H9 (cell line): ENCODE measurements at regions not wholly inside any gene's neighbourhood (a gene's known extent, or its start where the extent isn't known, plus 50 kb on each side); places are given as distances from the start of the nearest gene placed in this dataset.

Experiments
- DNase-seq: peaks from one replicate; pipeline ENCODE4 v3.0.0-alpha.2; 2017
- H2AFZ ChIP-seq: one replicate; pipeline ENCODE4 v1.6.1; 2013; ENCODE audit warnings: mild to moderate bottlenecking, low read length, control low read depth, moderate library complexity
- H2AK5ac ChIP-seq: 2 replicates; pipeline ENCODE4 v1.6.1; 2013; ENCODE audit warnings: low read length, control low read depth, mixed read lengths; ENCODE audit not compliant: insufficient read length
- H2BK120ac ChIP-seq: one replicate; pipeline ENCODE4 v1.6.1; 2013; ENCODE audit warnings: low read depth, mild to moderate bottlenecking, low read length, control low read depth, inconsistent platforms; ENCODE audit not compliant: poor library complexity, severe bottlenecking
- H2BK12ac ChIP-seq: 2 replicates; pipeline ENCODE4 v1.6.1; 2013; ENCODE audit warnings: low read length, control low read depth, mixed read lengths, low read depth; ENCODE audit not compliant: insufficient read length
- H2BK15ac ChIP-seq: 2 replicates; pipeline ENCODE4 v1.6.1; 2013; ENCODE audit warnings: low read depth, low read length, control low read depth
- H2BK20ac ChIP-seq: one replicate; pipeline ENCODE4 v1.6.1; 2013; ENCODE audit warnings: low read depth, mild to moderate bottlenecking, low read length, control low read depth, inconsistent platforms; ENCODE audit not compliant: poor library complexity, severe bottlenecking
- H2BK5ac ChIP-seq: 2 replicates; pipeline ENCODE4 v1.6.1; 2013; ENCODE audit warnings: low read length, control low read depth, mixed read lengths; ENCODE audit not compliant: insufficient read length
- H3K14ac ChIP-seq: 2 replicates; pipeline ENCODE4 v1.6.1; 2013; ENCODE audit warnings: low read length, control low read depth; ENCODE audit not compliant: insufficient read depth
- H3K18ac ChIP-seq: 2 replicates; pipeline ENCODE4 v1.6.1; 2013; ENCODE audit warnings: low read depth, mild to moderate bottlenecking, mixed read lengths, low read length, control low read depth; ENCODE audit not compliant: insufficient read length
- H3K23ac ChIP-seq: 2 replicates; pipeline ENCODE4 v1.6.1; 2013; ENCODE audit warnings: low read length, control low read depth, mixed read lengths, low read depth; ENCODE audit not compliant: insufficient read length
- H3K23me2 ChIP-seq: 2 replicates; pipeline ENCODE4 v1.6.1; 2013; ENCODE audit warnings: low read depth, mild to moderate bottlenecking, mixed read lengths, low read length, control low read depth; ENCODE audit not compliant: insufficient read length, poor library complexity, severe bottlenecking
- H3K27ac ChIP-seq: 2 replicates; pipeline ENCODE4 v1.5.1; 2013; ENCODE audit warnings: low read length, control low read depth, mixed read lengths, low read depth; ENCODE audit not compliant: insufficient read length
- H3K27me3 ChIP-seq: 2 replicates; pipeline ENCODE4 v1.6.1; 2013; ENCODE audit warnings: low read length, control low read depth, inconsistent platforms; ENCODE audit not compliant: insufficient read depth
- H3K4ac ChIP-seq: 2 replicates; pipeline ENCODE4 v1.6.1; 2013; ENCODE audit warnings: low read depth, mild to moderate bottlenecking, control low read depth, inconsistent platforms, low read length, moderate library complexity
- H3K4me1 ChIP-seq: 2 replicates; pipeline ENCODE4 v1.6.1; 2013; ENCODE audit warnings: low read length, control low read depth, inconsistent platforms; ENCODE audit not compliant: insufficient read depth
- H3K4me2 ChIP-seq: 2 replicates; pipeline ENCODE4 v1.6.1; 2013; ENCODE audit warnings: low read length, control low read depth, mixed read lengths; ENCODE audit not compliant: insufficient read length, insufficient read depth
- H3K56ac ChIP-seq: 2 replicates; pipeline ENCODE4 v1.6.1; 2013; ENCODE audit warnings: low read depth, mild to moderate bottlenecking, mixed read lengths, low read length, control low read depth; ENCODE audit not compliant: insufficient read length
- H3K79me1 ChIP-seq: 2 replicates; pipeline ENCODE4 v1.6.1; 2013; ENCODE audit warnings: low read depth, mild to moderate bottlenecking, moderate library complexity, low read length, control low read depth, inconsistent platforms; ENCODE audit not compliant: insufficient read depth, poor library complexity, severe bottlenecking
- H3K79me2 ChIP-seq: 2 replicates; pipeline ENCODE4 v1.6.1; 2013; ENCODE audit warnings: low read length, control low read depth, inconsistent platforms; ENCODE audit not compliant: insufficient read depth
- H3K9ac ChIP-seq: 2 replicates; pipeline ENCODE4 v1.6.1; 2013; ENCODE audit warnings: low read length, control low read depth, mixed read lengths; ENCODE audit not compliant: insufficient read length; ENCODE audit errors: extremely low read depth
- H3K9me3 ChIP-seq: one replicate; pipeline ENCODE4 v1.6.1; 2013; ENCODE audit warnings: low read depth, low read length, inconsistent platforms; ENCODE audit not compliant: control insufficient read depth
- H3T11ph ChIP-seq: one replicate; pipeline ENCODE4 v1.6.1; 2013; ENCODE audit warnings: mild to moderate bottlenecking, low read length, control low read depth, inconsistent platforms
- H4K20me1 ChIP-seq: one replicate; pipeline ENCODE4 v1.6.1; 2013; ENCODE audit not compliant: control insufficient read depth, insufficient read length, insufficient read depth
- H4K5ac ChIP-seq: 2 replicates; pipeline ENCODE4 v1.6.1; 2013; ENCODE audit warnings: low read depth, mild to moderate bottlenecking, mixed read lengths, low read length, control low read depth; ENCODE audit not compliant: insufficient read length
- H4K8ac ChIP-seq: replicated peaks from 2 replicates; pipeline ENCODE4 v1.6.1; 2013; ENCODE audit warnings: low read length, control low read depth, mixed read lengths, low read depth; ENCODE audit not compliant: insufficient read length
- H4K91ac ChIP-seq: 2 replicates; pipeline ENCODE4 v1.6.1; 2013; ENCODE audit warnings: low read depth, mild to moderate bottlenecking, moderate library complexity, mixed read lengths, low read length, control low read depth; ENCODE audit not compliant: insufficient read length
- H3K27ac Mint-ChIP-seq, 3 experiments: 2 replicates in 2 of 3; 3 replicates in 1 of 3; pipeline ENCODE4 v1.8.0; 2020 to 2021; ENCODE audit warnings: mixed read lengths in 3 of 3, mild to moderate bottlenecking in 1 of 3, moderate library complexity in 1 of 3
- H3K27me3 Mint-ChIP-seq: 2 replicates; pipeline ENCODE4 v1.8.0; 2021; ENCODE audit warnings: low read depth, mild to moderate bottlenecking, moderate library complexity, mixed read lengths
- H3K36me3 Mint-ChIP-seq, 3 experiments: 2 replicates in 2 of 3; 3 replicates in 1 of 3; pipeline ENCODE4 v1.8.0; 2020 to 2021; ENCODE audit warnings: low read depth in 3 of 3, mixed read lengths in 3 of 3; ENCODE audit not compliant: insufficient read depth in 1 of 3
- H3K4me1 Mint-ChIP-seq, 2 experiments: 2 replicates each; pipeline ENCODE4 v1.8.0; 2020; ENCODE audit warnings: mixed read lengths in 2 of 2
- H3K4me3 Mint-ChIP-seq, 2 experiments: 2 replicates in 1 of 2; 3 replicates in 1 of 2; pipeline ENCODE4 v1.8.0; 2020 to 2021; ENCODE audit warnings: mild to moderate bottlenecking in 2 of 2, mixed read lengths in 2 of 2, moderate library complexity in 1 of 2
- H3K9me3 Mint-ChIP-seq, 2 experiments: 2 replicates in 1 of 2; 3 replicates in 1 of 2; pipeline ENCODE4 v1.8.0; 2020; ENCODE audit warnings: mild to moderate bottlenecking in 2 of 2, mixed read lengths in 2 of 2, moderate library complexity in 1 of 2
- WGBS: extraction: QIAGEN DNeasy Blood & Tissue Kit; methylation state at CpG from one replicate; pipeline ENCODE4 v1.1.7; 2013; ENCODE audit warnings: missing lambda C conversion rate, low lambda C conversion rate, mixed read lengths; ENCODE audit not compliant: insufficient read length; ENCODE audit errors: extremely low coverage; 5-methylcytosine and 5-hydroxymethylcytosine counted together
- TF ChIP-seq, protein P1 (sequence below): fragments of 200-600 bp; sonication (generic); conservative IDR thresholded peaks from 3 replicates; pipeline ENCODE4 v1.8.0; 2021; ENCODE audit warnings: antibody characterized with exemption, mild to moderate bottlenecking

- H3K9ac ChIP-seq = no peak overlapping the region
- TF ChIP-seq, protein P1, sequence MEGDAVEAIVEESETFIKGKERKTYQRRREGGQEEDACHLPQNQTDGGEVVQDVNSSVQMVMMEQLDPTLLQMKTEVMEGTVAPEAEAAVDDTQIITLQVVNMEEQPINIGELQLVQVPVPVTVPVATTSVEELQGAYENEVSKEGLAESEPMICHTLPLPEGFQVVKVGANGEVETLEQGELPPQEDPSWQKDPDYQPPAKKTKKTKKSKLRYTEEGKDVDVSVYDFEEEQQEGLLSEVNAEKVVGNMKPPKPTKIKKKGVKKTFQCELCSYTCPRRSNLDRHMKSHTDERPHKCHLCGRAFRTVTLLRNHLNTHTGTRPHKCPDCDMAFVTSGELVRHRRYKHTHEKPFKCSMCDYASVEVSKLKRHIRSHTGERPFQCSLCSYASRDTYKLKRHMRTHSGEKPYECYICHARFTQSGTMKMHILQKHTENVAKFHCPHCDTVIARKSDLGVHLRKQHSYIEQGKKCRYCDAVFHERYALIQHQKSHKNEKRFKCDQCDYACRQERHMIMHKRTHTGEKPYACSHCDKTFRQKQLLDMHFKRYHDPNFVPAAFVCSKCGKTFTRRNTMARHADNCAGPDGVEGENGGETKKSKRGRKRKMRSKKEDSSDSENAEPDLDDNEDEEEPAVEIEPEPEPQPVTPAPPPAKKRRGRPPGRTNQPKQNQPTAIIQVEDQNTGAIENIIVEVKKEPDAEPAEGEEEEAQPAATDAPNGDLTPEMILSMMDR = no peak
- no peak overlapping the region for H4K8ac ChIP-seq
- no peak overlapping the region for H2AFZ ChIP-seq
- H3K27ac Mint-ChIP-seq = no peak overlapping the region
- peaks cover 0 to 4% of the 10 kb centered on the region in 2 experiments; a peak in 3 of 5 replicates for H3K9me3 Mint-ChIP-seq
- peak overlapping the region in 1 of 2 experiments; percentile 70; a peak in 3 of 5 replicates for H3K4me3 Mint-ChIP-seq
- WGBS = no CpG with 5 or more reads among the region's 14 CpGs
- H3K9me3 ChIP-seq = no peaks in the 10 kb centered on the region
- no peak overlapping the region for H2BK120ac ChIP-seq
- H3K18ac ChIP-seq = no peak overlapping the region
- H3K79me1 ChIP-seq = no peaks in the 10 kb centered on the region
- H3K79me2 ChIP-seq = no peaks in the 10 kb centered on the region
- no peak overlapping the region for H3T11ph ChIP-seq
- no peaks in the 10 kb centered on the region for H3K4me1 ChIP-seq
- DNase-seq = no peak
- no peak overlapping the region for H3K4ac ChIP-seq
- H3K14ac ChIP-seq = no peak overlapping the region
- H3K27me3 ChIP-seq = peaks cover 40% of the 10 kb centered on the region
- no peak overlapping the region for H3K23ac ChIP-seq
- peak overlapping the region; percentile 98 for H3K4me2 ChIP-seq
- H3K27me3 Mint-ChIP-seq = peaks cover 79% of the 10 kb centered on the region
- no peak overlapping the region for H4K91ac ChIP-seq
- H2BK15ac ChIP-seq = no peak overlapping the region
- no peak overlapping the region for H4K5ac ChIP-seq
- H4K20me1 ChIP-seq = no peaks in the 10 kb centered on the region
- H3K23me2 ChIP-seq = peaks cover 16% of the 10 kb centered on the region
- H3K27ac ChIP-seq = no peak overlapping the region
- no peaks in the 10 kb centered on the region for H3K36me3 Mint-ChIP-seq
- H2BK12ac ChIP-seq = no peak overlapping the region
- H3K4me1 Mint-ChIP-seq = peaks cover 30 to 46% of the 10 kb centered on the region in 2 experiments
- no peak overlapping the region for H2BK20ac ChIP-seq
- H2AK5ac ChIP-seq = no peak overlapping the region
- no peak overlapping the region for H3K56ac ChIP-seq
- no peak overlapping the region for H2BK5ac ChIP-seq
These were observed 142.5 kb upstream of the ZNF536 start for GRCh38 chr19:30229525-30230174.
